BE2C (cell line): ENCODE measurements at regions not wholly inside any gene's neighbourhood (a gene's known extent, or its start where the extent isn't known, plus 50 kb on each side); places are given as distances from the start of the nearest gene placed in this dataset.

ENCODE experiments used
- DNase-seq: peaks from one replicate; pipeline ENCODE4 v3.0.0-alpha.2; 2020
- H3K27me3 ChIP-seq: fragments of 250-450 bp; sonication (Bioruptor Pico); 2 replicates; pipeline ENCODE4 v1.5.1; 2020; ENCODE audit warnings: mild to moderate bottlenecking
- H3K36me3 ChIP-seq: fragments of 250-450 bp; sonication (Bioruptor Pico); 2 replicates; pipeline ENCODE4 v1.5.1; 2020; ENCODE audit warnings: mild to moderate bottlenecking
- H3K4me1 ChIP-seq: fragments of 250-450 bp; sonication (Bioruptor Pico); 2 replicates; pipeline ENCODE4 v1.5.1; 2020
- H3K4me3 ChIP-seq: 2 replicates; pipeline ENCODE4 v1.5.1; 2011; ENCODE audit warnings: low read depth, low read length
- H3K9me3 ChIP-seq: fragments of 250-450 bp; sonication (Bioruptor Pico); 2 replicates; pipeline ENCODE4 v1.5.1; 2020
- CTCF ChIP-seq: IDR thresholded peaks from 2 replicates; pipeline ENCODE4 v1.5.1; 2012; ENCODE audit warnings: mild to moderate bottlenecking, low read depth, low read length

DNA sequence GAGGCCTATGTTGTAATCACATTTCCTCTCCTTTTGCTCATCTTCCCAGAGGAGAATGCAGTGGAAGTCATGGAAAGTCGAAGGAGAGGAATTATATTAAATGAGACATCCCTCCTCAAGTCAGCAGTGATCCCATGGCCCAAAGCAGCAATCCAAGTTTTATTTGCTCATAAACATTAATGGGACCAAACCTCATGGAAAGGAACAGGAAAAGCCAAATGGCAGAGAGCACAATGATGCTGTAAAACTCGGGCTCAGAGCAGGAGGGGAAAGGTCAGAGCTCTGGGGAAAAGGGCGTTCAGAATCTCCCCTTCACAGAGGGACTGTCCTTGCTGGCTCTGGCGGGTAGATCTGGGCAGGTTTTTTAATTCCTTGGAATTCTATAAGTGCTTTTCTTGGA lies 175.8 kb downstream of the C5orf15 start:
- no peak for DNase-seq
- Histone ChIP-seq H3K36me3 (no peaks in the 10 kb centered on the region), H3K4me3 (no peak overlapping the region), H3K27me3 (no peaks in the 10 kb centered on the region), H3K4me1 (no peaks in the 10 kb centered on the region), H3K9me3 (no peaks in the 10 kb centered on the region)
- no peak for TF ChIP-seq CTCF

- Histone ChIP-seq H3K9me3 (no peaks in the 10 kb centered on the region), H3K4me1 (no peaks in the 10 kb centered on the region), H3K27me3 (no peaks in the 10 kb centered on the region), H3K4me3 (no peak overlapping the region), H3K36me3 (no peaks in the 10 kb centered on the region)
- no peak for DNase-seq
- no peak for TF ChIP-seq CTCF
These were observed 176.4 kb downstream of the C5orf15 start for GRCh38 chr5:133792024-133792423.

DNA sequence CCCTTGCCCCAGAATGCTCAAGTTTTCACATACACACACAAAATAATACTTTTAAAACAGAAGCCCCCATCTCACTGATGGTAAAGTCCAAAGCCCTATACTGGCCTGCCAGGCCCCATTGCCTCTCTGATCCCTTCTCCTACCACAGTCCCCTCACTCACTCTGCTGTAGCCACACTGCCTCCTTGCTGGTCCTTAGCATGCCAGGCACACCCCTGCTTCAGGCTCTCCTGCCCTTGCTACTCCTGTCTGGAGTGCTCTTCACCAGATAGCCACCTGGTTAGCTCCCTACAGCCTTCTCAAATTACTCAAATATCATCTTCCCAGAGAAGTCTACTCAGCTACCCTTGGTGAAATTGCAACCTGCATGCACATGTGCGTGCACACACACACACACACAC lies 177.5 kb downstream of the C5orf15 start:
- Histone ChIP-seq H3K4me1 (no peaks in the 10 kb centered on the region), H3K9me3 (no peaks in the 10 kb centered on the region), H3K36me3 (no peaks in the 10 kb centered on the region), H3K4me3 (no peak overlapping the region), H3K27me3 (no peaks in the 10 kb centered on the region)
- DNase-seq: no peak
- TF ChIP-seq CTCF: no peak

- Histone ChIP-seq H3K36me3 (no peaks in the 10 kb centered on the region), H3K9me3 (no peaks in the 10 kb centered on the region), H3K4me3 (no peak overlapping the region), H3K4me1 (no peaks in the 10 kb centered on the region), H3K27me3 (no peaks in the 10 kb centered on the region)
- TF ChIP-seq CTCF: no peak
- DNase-seq: no peak
These were observed 177.1 kb upstream of the FSTL4 start for GRCh38 chr5:133789428-133789827.

DNA sequence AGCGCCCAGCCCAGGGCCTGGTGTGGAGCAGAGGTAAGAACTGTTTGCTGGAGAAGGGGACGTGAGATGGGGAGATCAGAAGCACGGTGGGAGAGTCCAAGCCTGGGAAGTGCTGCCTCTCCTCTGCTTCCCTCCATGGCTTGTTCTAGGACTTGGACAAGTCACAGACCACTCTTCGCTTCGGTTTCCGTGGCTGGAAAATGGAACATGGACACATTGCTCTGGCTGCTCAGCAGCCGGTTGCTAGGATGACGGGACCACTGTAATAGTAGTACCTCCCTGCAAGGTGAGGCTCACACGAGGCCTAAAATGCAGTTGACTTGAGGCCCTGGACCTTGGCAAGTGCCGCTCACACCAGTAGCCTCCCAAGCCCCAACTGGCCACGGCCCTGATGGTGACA lies 175.8 kb upstream of the FSTL4 start:
- no peak for TF ChIP-seq CTCF
- no peaks in the 10 kb centered on the region for H3K9me3 ChIP-seq
- H3K4me1 ChIP-seq: no peaks in the 10 kb centered on the region
- H3K4me3 ChIP-seq: no peak overlapping the region
- H3K36me3 ChIP-seq: no peaks in the 10 kb centered on the region
- no peak for DNase-seq
- H3K27me3 ChIP-seq: no peaks in the 10 kb centered on the region

DNA sequence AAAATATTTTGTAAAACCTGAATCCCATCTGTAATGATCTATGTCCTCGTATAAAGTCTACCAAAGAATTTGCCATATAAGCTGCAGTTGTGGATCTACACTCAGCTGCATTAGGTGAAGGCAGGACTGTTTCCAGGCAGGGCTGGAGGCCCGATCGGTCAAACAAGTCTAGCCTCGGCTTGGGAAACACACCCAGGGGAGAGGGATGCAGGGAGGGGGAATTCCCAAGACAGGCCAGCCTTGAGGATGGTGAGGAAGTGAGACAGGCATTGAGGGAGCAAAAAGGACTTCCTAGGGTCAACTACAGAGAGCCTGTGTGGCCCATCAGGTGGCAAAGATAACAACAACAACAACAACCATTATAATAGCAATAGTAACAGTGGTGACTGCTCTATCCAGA lies 174.1 kb upstream of the FSTL4 start:
- no peak for TF ChIP-seq CTCF
- no peaks in the 10 kb centered on the region for H3K36me3 ChIP-seq
- H3K27me3 ChIP-seq: no peaks in the 10 kb centered on the region
- no peak for DNase-seq
- H3K4me3 ChIP-seq: no peak overlapping the region
- no peaks in the 10 kb centered on the region for H3K4me1 ChIP-seq
- H3K9me3 ChIP-seq: no peaks in the 10 kb centered on the region
